SK-N-SH treated with all-trans-retinoic acid at 6 μM for 48 hours (cell line): ENCODE measurements at regions not wholly inside any gene's neighbourhood (a gene's known extent, or its start where the extent isn't known, plus 50 kb on each side); places are given as distances from the start of the nearest gene placed in this dataset.

Source experiments
- ATAC-seq: fragments of 200-7000 bp; cut with Tn5 transposase; 3 replicates; pipeline ENCODE4 v1.9.1; 2020; ENCODE audit warnings: mild to moderate bottlenecking, moderate library complexity
- ARNTL ChIP-seq: fragments of 450-650 bp; formaldehyde crosslinking; IDR thresholded peaks from 2 replicates; pipeline ENCODE4 v1.5.0; 2020; ENCODE audit warnings: low read depth, mild to moderate bottlenecking, moderate library complexity, borderline replicate concordance
- BACH2 ChIP-seq: fragments of 250-450 bp; sonication (Bioruptor Pico); IDR thresholded peaks from 2 replicates; pipeline ENCODE4 v1.9.0; 2021; ENCODE audit warnings: mild to moderate bottlenecking, borderline replicate concordance
- CSDC2 ChIP-seq: fragments of 250-450 bp; sonication (Bioruptor Pico); IDR thresholded peaks from 2 replicates; pipeline ENCODE4 v1.5.0; 2020; ENCODE audit warnings: mild to moderate bottlenecking, moderate library complexity
- CSRNP3 ChIP-seq: fragments of 250-450 bp; sonication (Bioruptor Pico); IDR thresholded peaks from 2 replicates; pipeline ENCODE4 v1.5.1; 2021; ENCODE audit warnings: mild to moderate bottlenecking, moderate library complexity
- ESRRG ChIP-seq: fragments of 250-450 bp; sonication (Bioruptor Pico); IDR thresholded peaks from 2 replicates; pipeline ENCODE4 v1.6.1; 2021; ENCODE audit warnings: mild to moderate bottlenecking
- GLIS3 ChIP-seq: fragments of 250-450 bp; sonication (Bioruptor Pico); IDR thresholded peaks from 2 replicates; pipeline ENCODE4 v1.5.0; 2020; ENCODE audit warnings: mild to moderate bottlenecking, moderate library complexity
- ISL1 ChIP-seq: fragments of 250-450 bp; sonication (Bioruptor Pico); IDR thresholded peaks from 2 replicates; pipeline ENCODE4 v2.1.2; 2022; ENCODE audit warnings: mild to moderate bottlenecking, moderate library complexity
- OSR1 ChIP-seq: fragments of 250-450 bp; sonication (Bioruptor Pico); IDR thresholded peaks from 2 replicates; pipeline ENCODE4 v1.8.0; 2022; ENCODE audit warnings: moderate library complexity, mild to moderate bottlenecking, inconsistent platforms
- PATZ1 ChIP-seq: fragments of 250-450 bp; sonication (Bioruptor Pico); IDR thresholded peaks from 2 replicates; pipeline ENCODE4 v1.8.0; 2020; ENCODE audit warnings: mild to moderate bottlenecking, moderate library complexity, borderline replicate concordance
- PPARA ChIP-seq: fragments of 250-450 bp; sonication (Bioruptor Pico); IDR thresholded peaks from 2 replicates; pipeline ENCODE4 v1.5.0; 2020; ENCODE audit warnings: mild to moderate bottlenecking, borderline replicate concordance
- RARB ChIP-seq: fragments of 250-450 bp; sonication (Bioruptor Pico); IDR thresholded peaks from 2 replicates; pipeline ENCODE4 v1.8.0; 2021; ENCODE audit warnings: mild to moderate bottlenecking, moderate library complexity
- SNAI2 ChIP-seq: fragments of 250-450 bp; sonication (Bioruptor Pico); IDR thresholded peaks from 2 replicates; pipeline ENCODE4 v1.5.0; 2020; ENCODE audit warnings: mild to moderate bottlenecking, moderate library complexity
- TCF4 ChIP-seq: fragments of 250-450 bp; sonication (Bioruptor Pico); IDR thresholded peaks from 2 replicates; pipeline ENCODE4 v1.8.0; 2021; ENCODE audit warnings: mild to moderate bottlenecking, moderate library complexity, borderline replicate concordance
- TOX ChIP-seq: fragments of 250-450 bp; sonication (Bioruptor Pico); IDR thresholded peaks from 2 replicates; pipeline ENCODE4 v1.8.0; 2021; ENCODE audit warnings: mild to moderate bottlenecking, moderate library complexity, borderline replicate concordance
- ZC3H10 ChIP-seq: fragments of 250-450 bp; sonication (Bioruptor Pico); IDR thresholded peaks from 2 replicates; pipeline ENCODE4 v1.5.1; 2021; ENCODE audit warnings: mild to moderate bottlenecking, moderate library complexity
- ZFP3 ChIP-seq: fragments of 250-450 bp; sonication (Bioruptor Pico); IDR thresholded peaks from 2 replicates; pipeline ENCODE4 v1.5.0; 2020; ENCODE audit warnings: mild to moderate bottlenecking, moderate library complexity
- ZFP30 ChIP-seq: fragments of 450-650 bp; formaldehyde crosslinking; IDR thresholded peaks from 2 replicates; pipeline ENCODE4 v1.5.0; 2022; ENCODE audit warnings: mild to moderate bottlenecking, moderate library complexity
- ZNF565 ChIP-seq: fragments of 450-650 bp; formaldehyde crosslinking; conservative IDR thresholded peaks from 2 replicates; pipeline ENCODE4 v1.5.0; 2020; ENCODE audit warnings: low read depth, mild to moderate bottlenecking, moderate library complexity
- ZNF70 ChIP-seq: fragments of 450-650 bp; formaldehyde crosslinking; IDR thresholded peaks from 2 replicates; pipeline ENCODE4 v1.5.0; 2020; ENCODE audit warnings: mild to moderate bottlenecking, moderate library complexity
- ZNF8 ChIP-seq: fragments of 450-650 bp; formaldehyde crosslinking; IDR thresholded peaks from 2 replicates; pipeline ENCODE4 v1.5.0; 2020; ENCODE audit warnings: mild to moderate bottlenecking, moderate library complexity
- TF ChIP-seq, protein P1 (sequence below): fragments of 250-450 bp; sonication (Bioruptor Pico); IDR thresholded peaks from 2 replicates; pipeline ENCODE4 v1.5.1; 2020; ENCODE audit warnings: low read depth, mild to moderate bottlenecking, moderate library complexity

DNA sequence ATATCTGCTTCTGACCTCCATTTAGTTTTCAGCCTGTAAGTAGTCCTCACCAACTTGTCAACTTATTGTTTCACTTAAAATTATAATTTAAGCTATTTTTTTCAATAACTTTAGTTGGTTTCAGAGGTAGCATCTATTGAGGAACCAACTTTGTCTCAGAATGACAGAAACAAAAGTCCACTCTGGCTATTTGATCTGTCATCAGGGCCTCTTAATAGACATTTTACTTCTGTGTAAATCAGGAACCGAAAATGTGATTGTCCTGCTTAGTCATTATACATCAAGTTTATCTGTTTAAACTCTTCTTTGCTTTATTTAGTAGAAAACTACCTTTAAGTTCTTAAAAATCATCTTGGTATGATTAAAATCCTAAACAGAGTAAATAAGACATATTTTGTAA is 820.8 kb upstream of the EDIL3 start (continued):
- TF ChIP-seq BACH2 (CRISPR knock-in tag) (no peak), ESRRG (no peak)

DNA sequence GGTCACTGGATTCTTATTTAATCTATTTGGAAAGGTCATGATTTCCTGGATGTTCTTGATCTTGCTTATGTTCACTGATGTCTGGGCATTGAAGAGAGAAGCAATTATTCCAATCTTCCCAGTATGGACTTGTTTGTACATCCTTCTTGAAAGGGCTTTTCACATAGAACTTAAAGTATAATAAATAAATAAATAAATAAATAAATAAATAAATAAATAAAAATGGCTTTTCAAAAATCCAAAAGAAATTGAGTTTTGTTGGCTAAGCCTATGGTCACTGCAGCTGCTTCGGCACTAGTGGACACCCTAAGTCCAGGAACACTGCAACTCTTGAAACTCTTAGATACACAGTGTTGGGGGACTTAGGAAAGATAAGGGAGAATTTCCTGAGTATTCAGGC is 840.7 kb upstream of the EDIL3 start:
- TF ChIP-seq ZNF70 (no peak), ISL1 (CRISPR knock-in tag) (no peak), TCF4 (CRISPR knock-in tag) (no peak), CSRNP3 (CRISPR knock-in tag) (no peak), OSR1 (CRISPR knock-in tag) (no peak), SNAI2 (CRISPR knock-in tag) (no peak), PPARA (CRISPR knock-in tag) (no peak)
- TF ChIP-seq, protein P1, sequence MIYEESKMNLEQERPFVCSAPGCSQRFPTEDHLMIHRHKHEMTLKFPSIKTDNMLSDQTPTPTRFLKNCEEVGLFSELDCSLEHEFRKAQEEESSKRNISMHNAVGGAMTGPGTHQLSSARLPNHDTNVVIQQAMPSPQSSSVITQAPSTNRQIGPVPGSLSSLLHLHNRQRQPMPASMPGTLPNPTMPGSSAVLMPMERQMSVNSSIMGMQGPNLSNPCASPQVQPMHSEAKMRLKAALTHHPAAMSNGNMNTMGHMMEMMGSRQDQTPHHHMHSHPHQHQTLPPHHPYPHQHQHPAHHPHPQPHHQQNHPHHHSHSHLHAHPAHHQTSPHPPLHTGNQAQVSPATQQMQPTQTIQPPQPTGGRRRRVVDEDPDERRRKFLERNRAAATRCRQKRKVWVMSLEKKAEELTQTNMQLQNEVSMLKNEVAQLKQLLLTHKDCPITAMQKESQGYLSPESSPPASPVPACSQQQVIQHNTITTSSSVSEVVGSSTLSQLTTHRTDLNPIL (CRISPR knock-in tag), result no peak
- no peak for ATAC-seq

DNA sequence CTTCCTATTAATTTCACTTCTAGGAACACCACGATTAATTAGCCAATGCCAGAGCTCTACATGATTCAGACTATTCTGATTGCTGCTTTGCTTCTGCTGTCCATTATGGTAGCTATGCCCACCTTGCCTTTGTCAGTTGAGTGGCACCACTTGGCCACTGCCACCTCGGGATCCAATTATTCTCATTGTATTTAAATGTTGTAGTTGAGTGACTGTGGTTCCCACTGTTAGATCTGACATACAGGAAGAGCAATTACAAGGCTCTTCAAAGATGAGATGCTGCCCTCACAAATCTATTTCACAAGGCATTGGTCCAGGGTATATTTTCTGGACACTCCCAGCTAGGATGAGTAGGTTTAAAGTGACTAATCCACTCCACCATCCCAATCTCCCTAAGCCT is 864.5 kb upstream of the EDIL3 start:
- no peak for TF ChIP-seq GLIS3 (CRISPR knock-in tag)
- TF ChIP-seq CSDC2 (CRISPR knock-in tag), result no peak
- no peak for TF ChIP-seq RARB
- TF ChIP-seq, protein P1 (CRISPR knock-in tag), result no peak
- TF ChIP-seq ZNF565 (CRISPR knock-in tag), result no peak
- TF ChIP-seq CSRNP3 (CRISPR knock-in tag), result no peak
- TF ChIP-seq ISL1 (CRISPR knock-in tag), result no peak
- no peak for TF ChIP-seq ZNF8
- TF ChIP-seq ARNTL (CRISPR knock-in tag), result no peak
- TF ChIP-seq ZFP30 (CRISPR knock-in tag), result no peak
- no peak for TF ChIP-seq SNAI2 (CRISPR knock-in tag)
- TF ChIP-seq ZFP3, result no peak
- TF ChIP-seq ZNF70, result no peak

DNA sequence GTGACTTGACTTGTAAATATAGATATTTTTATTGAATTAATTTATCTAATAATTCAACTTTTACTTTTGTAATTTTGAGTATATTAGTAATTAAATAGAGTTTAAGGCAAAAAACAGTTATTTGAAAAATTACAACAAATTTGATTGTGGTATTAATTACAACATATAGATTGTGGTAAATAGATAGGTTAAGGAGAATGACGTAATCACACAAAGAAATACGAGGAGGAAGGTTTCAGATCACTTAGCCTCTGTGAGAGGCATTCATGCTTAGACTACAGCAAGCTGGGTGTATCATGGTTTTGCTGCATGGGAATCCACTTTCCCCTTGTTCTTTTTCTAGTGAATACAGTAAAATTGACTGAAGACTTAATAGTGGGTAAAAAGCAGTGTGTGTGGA is 878.4 kb upstream of the EDIL3 start:
- TF ChIP-seq ZNF8 (no peak), ARNTL (CRISPR knock-in tag) (no peak), ZNF565 (CRISPR knock-in tag) (no peak), ESRRG (no peak), TOX (CRISPR knock-in tag) (no peak), ZC3H10 (CRISPR knock-in tag) (no peak), ISL1 (CRISPR knock-in tag) (no peak), ZNF70 (no peak), CSDC2 (CRISPR knock-in tag) (no peak), PATZ1 (CRISPR knock-in tag) (no peak), RARB (no peak), PPARA (CRISPR knock-in tag) (no peak), ZFP30 (CRISPR knock-in tag) (no peak)
- no peak for ATAC-seq

More for the DNA sequence above, 864.5 kb upstream of the EDIL3 start:
- no peak for ATAC-seq
